Skeletal muscle tissue (tissue), 3 donors: ENCODE measurements at regions not wholly inside any gene's neighbourhood (a gene's known extent, or its start where the extent isn't known, plus 50 kb on each side); places are given as distances from the start of the nearest gene placed in this dataset.

Source experiments
- H3K27ac ChIP-seq: one replicate; pipeline ENCODE4 v1.7.0; 2013; ENCODE audit warnings: mild to moderate bottlenecking, low read depth, low read length, inconsistent platforms
- H3K27me3 ChIP-seq, 3 donors: one replicate each; pipeline ENCODE4 v1.7.0; 2013; ENCODE audit warnings: low read length in 3 of 3; ENCODE audit not compliant: control insufficient read depth in 3 of 3, insufficient read depth in 3 of 3
- H3K36me3 ChIP-seq, 3 donors: one replicate each; pipeline ENCODE4 v1.7.0; 2013; ENCODE audit warnings: low read length in 3 of 3; ENCODE audit not compliant: control insufficient read depth in 3 of 3, insufficient read depth in 3 of 3
- H3K4me1 ChIP-seq, 3 donors: one replicate each; pipeline ENCODE4 v1.7.0; 2013; ENCODE audit warnings: low read length in 3 of 3, mild to moderate bottlenecking in 3 of 3; ENCODE audit not compliant: control insufficient read depth in 3 of 3, insufficient read depth in 3 of 3
- H3K4me3 ChIP-seq, 3 donors: one replicate each; pipeline ENCODE4 v1.7.0; 2013; ENCODE audit warnings: low read length in 3 of 3
- H3K9ac ChIP-seq, 3 donors: one replicate each; pipeline ENCODE4 v1.7.0; 2013; ENCODE audit warnings: low read length in 3 of 3, mild to moderate bottlenecking in 3 of 3, moderate library complexity in 2 of 3, low read depth in 1 of 3
- H3K9me3 ChIP-seq, 3 donors: one replicate each; pipeline ENCODE4 v1.7.0; 2013; ENCODE audit warnings: low read length in 3 of 3; ENCODE audit not compliant: control insufficient read depth in 3 of 3
- donor health status: Osteomylitis.

DNA sequence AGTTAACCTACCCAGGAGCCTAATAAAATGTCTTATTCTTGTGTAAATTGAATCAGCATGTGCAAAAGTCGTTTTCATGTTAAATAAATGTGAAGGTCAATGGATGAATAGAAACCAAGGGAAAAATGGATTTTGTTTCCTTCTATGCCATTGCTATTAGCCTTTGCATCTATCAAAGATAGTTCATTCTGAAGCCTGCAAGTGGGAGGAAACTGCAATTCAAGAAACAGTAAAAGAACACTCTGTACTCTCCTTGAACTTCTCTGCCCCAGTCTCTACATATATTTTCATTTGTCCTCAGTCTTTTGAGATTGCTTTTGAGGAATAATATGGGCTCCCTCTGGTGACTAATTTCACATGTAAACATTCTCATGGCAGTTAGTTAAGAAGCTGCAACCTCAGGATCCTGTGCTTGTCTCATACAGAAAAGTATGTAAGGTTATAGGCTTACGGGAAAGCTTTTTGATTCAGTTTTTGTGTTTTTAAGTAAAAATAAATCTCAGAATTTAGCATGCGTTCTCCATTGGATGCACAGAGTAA is 1590.0 kb upstream of the LRRTM1 start:
- no peak overlapping the region for H3K9ac ChIP-seq
- H3K4me1 ChIP-seq, result no peaks in the 10 kb centered on the region
- no peaks in the 10 kb centered on the region for H3K9me3 ChIP-seq
- no peaks in the 10 kb centered on the region for H3K27me3 ChIP-seq
- no peaks in the 10 kb centered on the region for H3K36me3 ChIP-seq
- no peak overlapping the region for H3K4me3 ChIP-seq
- no peak overlapping the region for H3K27ac ChIP-seq

DNA sequence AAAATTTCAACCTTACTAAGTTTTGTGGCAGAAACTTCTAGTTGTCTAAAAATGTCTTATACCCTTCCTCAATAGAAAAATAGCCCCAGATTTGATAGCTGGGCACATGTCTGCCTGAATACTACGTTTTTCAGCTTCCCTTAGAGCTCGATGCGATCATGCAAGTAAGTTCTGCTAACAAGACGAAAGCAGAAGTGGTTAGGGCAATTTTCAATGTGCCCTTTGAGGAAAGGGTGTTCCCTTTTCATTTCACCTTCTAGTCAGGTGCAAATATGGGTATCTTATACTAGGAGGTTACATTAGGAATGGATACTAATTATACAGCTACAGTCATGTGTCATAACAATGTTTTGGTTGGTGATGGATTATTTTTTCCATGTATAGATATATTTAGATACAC is 1572.1 kb upstream of the LRRTM1 start:
- no peak overlapping the region for H3K27ac ChIP-seq
- peaks cover 0 to 9% (median 3%) of the 10 kb centered on the region in 3 donors for H3K4me1 ChIP-seq
- H3K27me3 ChIP-seq, result no peaks in the 10 kb centered on the region
- no peaks in the 10 kb centered on the region for H3K36me3 ChIP-seq
- H3K4me3 ChIP-seq, result no peak overlapping the region
- H3K9ac ChIP-seq, result no peak overlapping the region
- H3K9me3 ChIP-seq, result no peaks in the 10 kb centered on the region

DNA sequence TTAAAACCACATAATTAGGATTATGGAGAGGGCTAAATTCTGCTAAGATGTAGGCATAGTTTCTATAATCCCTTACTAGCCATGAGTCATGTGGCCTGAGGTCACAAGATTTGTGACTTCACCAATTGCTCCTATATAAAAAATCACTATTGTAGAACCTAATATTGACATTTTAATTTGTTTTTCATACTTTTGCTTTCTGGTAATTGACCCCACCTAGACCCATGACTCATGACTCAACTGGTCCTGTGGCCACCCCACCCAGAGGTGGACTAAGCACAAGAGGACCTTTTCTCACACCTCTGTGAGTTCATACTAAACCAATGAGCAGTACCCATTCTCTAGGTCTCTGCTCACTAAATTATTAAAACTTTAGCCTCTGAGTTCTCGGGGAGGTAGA is 1567.5 kb upstream of the LRRTM1 start:
- H3K27ac ChIP-seq, result no peak overlapping the region
- no peaks in the 10 kb centered on the region for H3K36me3 ChIP-seq
- H3K9ac ChIP-seq, result no peak overlapping the region
- H3K4me1 ChIP-seq, result no peaks in the 10 kb centered on the region
- no peaks in the 10 kb centered on the region for H3K27me3 ChIP-seq
- H3K9me3 ChIP-seq, result no peaks in the 10 kb centered on the region
- H3K4me3 ChIP-seq, result no peak overlapping the region

DNA sequence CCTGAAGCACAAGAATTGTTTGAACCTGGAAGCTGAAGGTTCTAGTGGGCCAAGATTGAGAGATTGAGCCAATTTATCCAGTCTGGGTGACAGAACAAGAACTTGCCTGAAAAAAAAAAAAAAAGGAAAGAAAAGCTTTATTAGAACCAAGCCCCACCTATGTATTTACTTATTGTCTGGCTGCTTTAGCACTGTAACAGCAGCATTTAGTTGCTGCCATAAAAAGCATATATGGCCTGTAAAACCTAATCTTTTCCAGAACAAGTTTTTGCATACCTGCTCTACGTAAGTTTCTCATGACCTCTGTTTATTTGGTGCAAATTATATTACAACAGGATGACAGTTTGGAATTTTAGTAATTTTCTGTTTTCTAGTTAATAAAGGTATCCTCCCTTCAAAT is 1565.6 kb upstream of the LRRTM1 start:
- H3K4me3 ChIP-seq, result no peak overlapping the region
- H3K9me3 ChIP-seq, result no peaks in the 10 kb centered on the region
- H3K27me3 ChIP-seq, result no peaks in the 10 kb centered on the region
- H3K27ac ChIP-seq, result no peak overlapping the region
- H3K4me1 ChIP-seq, result no peaks in the 10 kb centered on the region
- no peaks in the 10 kb centered on the region for H3K36me3 ChIP-seq
- H3K9ac ChIP-seq, result no peak overlapping the region

DNA sequence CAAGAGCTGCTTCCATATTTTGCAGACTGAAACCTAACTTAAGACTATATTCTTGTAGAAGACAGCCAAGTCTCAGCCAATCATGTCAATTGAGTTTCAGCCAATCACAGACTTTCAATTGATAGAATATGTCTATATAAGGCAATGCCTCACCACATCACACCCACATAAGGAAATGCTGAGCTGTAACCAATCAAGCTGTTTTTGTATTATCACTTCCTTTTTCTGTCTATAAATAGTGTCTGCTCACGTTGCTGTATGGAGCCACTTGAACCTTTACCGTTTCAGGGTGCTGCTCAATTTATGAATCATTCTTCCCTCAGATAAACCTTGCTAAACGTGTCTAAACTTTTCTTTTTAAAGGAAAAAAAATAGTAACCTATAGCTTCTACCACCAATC is 1554.4 kb upstream of the LRRTM1 start:
- H3K9me3 ChIP-seq, result no peaks in the 10 kb centered on the region
- H3K9ac ChIP-seq, result no peak overlapping the region
- H3K4me3 ChIP-seq, result no peak overlapping the region
- no peaks in the 10 kb centered on the region for H3K4me1 ChIP-seq
- H3K36me3 ChIP-seq, result no peaks in the 10 kb centered on the region
- H3K27me3 ChIP-seq, result no peaks in the 10 kb centered on the region
- H3K27ac ChIP-seq, result no peak overlapping the region

DNA sequence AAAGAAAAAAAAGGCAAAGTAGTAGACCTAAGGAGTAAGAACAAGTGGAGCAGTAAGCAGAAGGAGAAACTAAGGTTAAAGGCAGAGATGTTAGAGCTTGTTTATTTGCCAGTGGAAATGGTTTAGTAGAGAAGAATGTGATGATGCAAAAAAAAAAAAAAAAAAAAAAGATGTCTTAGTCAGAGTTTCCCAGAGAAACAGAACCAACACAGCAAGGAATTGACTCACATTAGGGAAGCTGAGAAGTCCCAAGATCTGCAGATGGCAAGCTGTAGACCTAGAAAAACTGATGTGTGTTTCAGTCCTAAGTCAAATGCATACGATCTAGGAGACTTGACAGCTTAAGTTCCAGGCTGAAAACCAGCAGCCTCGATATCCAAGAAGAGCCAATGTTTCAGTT is 1548.8 kb upstream of the LRRTM1 start:
- H3K27me3 ChIP-seq, result no peaks in the 10 kb centered on the region
- H3K4me3 ChIP-seq, result no peak overlapping the region
- no peaks in the 10 kb centered on the region for H3K9me3 ChIP-seq
- H3K9ac ChIP-seq, result no peak overlapping the region
- H3K36me3 ChIP-seq, result no peaks in the 10 kb centered on the region
- H3K4me1 ChIP-seq, result no peaks in the 10 kb centered on the region
- no peak overlapping the region for H3K27ac ChIP-seq

DNA sequence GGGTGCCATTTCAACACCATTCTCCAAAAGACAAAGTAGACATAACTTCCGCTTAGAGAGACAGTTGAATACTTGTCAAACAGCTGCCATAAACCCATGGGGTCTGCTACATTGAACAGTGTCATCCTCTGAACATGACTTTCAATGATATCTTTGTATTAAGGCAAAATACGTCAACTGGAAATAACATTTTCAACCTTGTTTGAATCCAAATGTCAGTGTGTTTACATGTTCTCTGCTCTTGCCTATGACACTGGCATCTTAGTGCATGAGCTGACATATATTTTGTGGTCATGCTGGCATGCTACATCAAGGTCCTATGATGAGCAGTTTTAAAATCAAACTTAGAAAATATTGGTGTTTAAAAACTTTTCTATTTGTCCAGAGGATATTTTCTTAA is 1548.1 kb upstream of the LRRTM1 start:
- Histone ChIP-seq H3K27me3 (no peaks in the 10 kb centered on the region), H3K27ac (no peak overlapping the region), H3K9me3 (no peaks in the 10 kb centered on the region), H3K4me3 (no peak overlapping the region), H3K9ac (no peak overlapping the region), H3K36me3 (no peaks in the 10 kb centered on the region), H3K4me1 (no peaks in the 10 kb centered on the region)

DNA sequence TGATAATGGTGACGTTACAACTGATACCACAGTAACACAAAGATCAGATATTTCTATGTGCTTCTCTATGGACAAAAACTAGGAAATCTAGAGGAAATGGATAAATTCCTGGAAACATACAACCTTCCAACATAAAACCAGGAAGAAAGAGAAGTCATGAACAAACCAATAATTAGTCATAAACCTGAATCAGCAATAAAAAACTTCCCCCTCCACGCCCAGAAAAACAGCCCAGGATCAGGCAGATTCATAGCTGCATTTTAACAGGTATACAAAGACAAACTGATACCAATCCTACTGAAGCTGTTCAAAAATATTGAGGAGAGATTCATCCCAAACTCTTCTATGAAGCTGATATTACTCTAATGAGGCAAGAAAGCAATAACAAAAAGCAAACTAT is 1535.2 kb upstream of the LRRTM1 start:
- H3K9ac ChIP-seq, result no peak overlapping the region
- H3K36me3 ChIP-seq, result no peaks in the 10 kb centered on the region
- no peaks in the 10 kb centered on the region for H3K4me1 ChIP-seq
- no peak overlapping the region for H3K27ac ChIP-seq
- no peaks in the 10 kb centered on the region for H3K9me3 ChIP-seq
- H3K4me3 ChIP-seq, result no peak overlapping the region
- no peaks in the 10 kb centered on the region for H3K27me3 ChIP-seq

DNA sequence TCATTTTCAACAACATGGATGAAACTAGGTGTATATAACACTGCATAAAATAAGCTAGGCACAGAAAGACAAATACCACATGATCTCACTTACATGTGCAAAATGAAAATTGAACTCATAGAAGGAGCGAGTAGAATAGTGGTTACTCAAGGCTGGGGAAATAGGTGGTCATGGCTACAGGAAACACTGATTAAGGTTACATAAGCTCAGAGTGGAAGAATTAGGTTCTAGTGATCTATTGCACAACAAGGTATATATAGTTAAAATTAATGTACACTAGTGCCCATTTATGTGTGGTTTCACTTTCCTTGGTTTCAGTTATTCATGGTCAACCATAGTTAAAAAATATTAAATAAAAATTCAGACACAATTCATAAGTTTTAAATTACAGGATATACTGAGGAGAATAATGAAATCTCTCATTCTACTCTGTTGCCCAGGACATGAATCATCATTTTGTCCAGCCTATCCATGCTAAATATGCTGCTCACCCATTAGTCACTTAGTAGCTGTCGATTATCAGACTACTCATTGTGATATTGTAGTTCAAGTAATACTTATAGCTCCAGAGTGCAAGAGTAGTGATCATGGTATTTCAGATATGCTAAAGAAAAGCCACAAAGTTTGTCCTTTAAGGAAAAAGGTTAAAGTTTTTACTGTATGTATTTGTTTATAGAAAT is 1530.9 kb upstream of the LRRTM1 start:
- H3K27ac ChIP-seq, result no peak overlapping the region
- H3K4me3 ChIP-seq, result no peak overlapping the region
- H3K36me3 ChIP-seq, result no peaks in the 10 kb centered on the region
- no peaks in the 10 kb centered on the region for H3K9me3 ChIP-seq
- H3K4me1 ChIP-seq, result no peaks in the 10 kb centered on the region
- no peak overlapping the region for H3K9ac ChIP-seq
- no peaks in the 10 kb centered on the region for H3K27me3 ChIP-seq

DNA sequence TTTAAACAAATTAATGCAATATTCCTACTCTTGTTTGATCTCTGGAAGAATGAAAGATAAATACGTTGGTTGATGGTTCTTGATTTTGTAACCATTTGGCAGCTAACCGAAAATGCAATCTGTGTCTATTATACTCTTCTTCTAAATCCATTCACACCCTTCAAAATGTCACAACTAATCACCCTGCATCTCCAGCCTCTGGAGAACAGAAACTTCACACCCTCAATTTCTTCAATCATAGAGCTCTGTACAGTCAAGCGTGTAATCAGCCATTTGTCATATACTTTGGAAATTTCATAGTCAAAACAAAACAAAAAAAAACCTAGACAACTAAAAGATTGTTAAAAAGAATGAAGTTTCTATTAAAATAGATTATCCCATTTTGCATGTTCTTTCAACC is 1482.3 kb upstream of the LRRTM1 start:
- H3K9me3 ChIP-seq, result no peaks in the 10 kb centered on the region

More for the DNA sequence above, 1482.3 kb upstream of the LRRTM1 start:
- Histone ChIP-seq H3K9ac (no peak overlapping the region), H3K4me1 (no peaks in the 10 kb centered on the region), H3K27me3 (no peaks in the 10 kb centered on the region), H3K4me3 (no peak overlapping the region), H3K27ac (no peak overlapping the region), H3K36me3 (no peaks in the 10 kb centered on the region)
